Kidney tubule cell (primary cell): ENCODE measurements at regions not wholly inside any gene's neighbourhood (a gene's known extent, or its start where the extent isn't known, plus 50 kb on each side); places are given as distances from the start of the nearest gene placed in this dataset.

Experiments used
- DNase-seq: peaks from one replicate; pipeline ENCODE4 v3.0.0-alpha.2; 2018; ENCODE audit warnings: low spot score

GRCh38 chr5:2187687-2188086 lies 305.0 kb upstream of the IRX4 start:
- DNase-seq, result no peak

DNA sequence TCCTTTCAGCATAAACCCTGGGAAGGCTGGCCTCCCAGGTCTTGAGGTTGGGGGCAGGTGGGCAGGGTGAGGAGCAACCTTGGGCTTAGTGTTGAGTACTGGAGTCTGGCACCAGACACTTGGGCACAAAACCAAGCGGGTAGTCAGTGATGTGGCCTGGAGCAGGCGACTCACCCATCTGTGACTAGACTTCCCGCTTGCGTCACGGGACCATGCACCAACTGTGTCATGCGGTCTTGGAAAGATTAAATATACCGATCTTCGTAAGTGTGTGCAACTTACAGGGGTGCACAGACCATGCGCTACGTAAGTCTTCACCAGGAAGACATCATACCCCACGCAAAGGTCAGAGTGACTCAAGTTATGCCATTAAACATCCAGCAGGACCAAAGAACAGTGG lies 304.4 kb upstream of the IRX4 start:
- DNase-seq, result no peak

- DNase-seq, result no peak
These were observed 303.8 kb upstream of the IRX4 start for GRCh38 chr5:2186472-2187015.

DNA sequence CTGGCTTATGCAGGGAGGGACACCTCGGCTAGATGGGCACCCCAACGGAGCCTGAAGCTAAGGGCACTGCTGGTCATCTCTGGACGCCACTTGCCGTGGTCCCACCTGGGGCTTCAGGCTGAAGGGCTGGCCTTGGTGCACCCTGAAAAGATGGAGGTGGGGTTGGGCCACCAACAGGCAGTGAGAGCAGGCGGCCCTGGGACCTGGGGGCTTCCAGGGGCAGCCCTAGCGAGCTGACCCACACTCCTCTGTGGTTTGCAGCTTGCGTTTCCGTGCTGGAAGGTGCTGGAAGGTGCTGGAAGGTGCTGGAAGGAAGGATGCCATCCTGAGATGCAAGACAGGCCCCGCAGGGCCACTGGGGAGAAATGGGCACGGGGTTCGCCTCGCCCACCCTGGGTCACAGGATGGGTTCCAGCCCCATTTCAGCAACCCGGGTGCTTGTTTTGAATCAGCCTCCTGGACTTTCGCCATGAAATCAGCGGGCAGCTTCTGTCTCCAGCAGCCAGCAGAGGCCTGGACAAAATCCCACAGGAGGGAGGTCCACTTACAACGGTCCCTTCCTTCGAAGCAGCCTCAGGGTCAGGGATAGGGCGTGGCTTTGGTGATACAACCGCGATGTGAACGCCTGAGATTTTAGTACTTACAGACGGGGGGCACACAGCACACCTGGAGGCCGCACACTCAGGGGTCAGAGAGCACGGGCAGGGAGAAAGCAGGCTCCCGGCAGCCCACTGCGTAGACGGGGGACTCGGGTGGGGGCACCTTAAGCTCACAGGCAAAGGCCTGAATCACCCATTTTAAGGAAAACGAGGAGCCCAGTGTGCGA lies 303.1 kb upstream of the IRX4 start:
- DNase-seq, result no peak

DNA sequence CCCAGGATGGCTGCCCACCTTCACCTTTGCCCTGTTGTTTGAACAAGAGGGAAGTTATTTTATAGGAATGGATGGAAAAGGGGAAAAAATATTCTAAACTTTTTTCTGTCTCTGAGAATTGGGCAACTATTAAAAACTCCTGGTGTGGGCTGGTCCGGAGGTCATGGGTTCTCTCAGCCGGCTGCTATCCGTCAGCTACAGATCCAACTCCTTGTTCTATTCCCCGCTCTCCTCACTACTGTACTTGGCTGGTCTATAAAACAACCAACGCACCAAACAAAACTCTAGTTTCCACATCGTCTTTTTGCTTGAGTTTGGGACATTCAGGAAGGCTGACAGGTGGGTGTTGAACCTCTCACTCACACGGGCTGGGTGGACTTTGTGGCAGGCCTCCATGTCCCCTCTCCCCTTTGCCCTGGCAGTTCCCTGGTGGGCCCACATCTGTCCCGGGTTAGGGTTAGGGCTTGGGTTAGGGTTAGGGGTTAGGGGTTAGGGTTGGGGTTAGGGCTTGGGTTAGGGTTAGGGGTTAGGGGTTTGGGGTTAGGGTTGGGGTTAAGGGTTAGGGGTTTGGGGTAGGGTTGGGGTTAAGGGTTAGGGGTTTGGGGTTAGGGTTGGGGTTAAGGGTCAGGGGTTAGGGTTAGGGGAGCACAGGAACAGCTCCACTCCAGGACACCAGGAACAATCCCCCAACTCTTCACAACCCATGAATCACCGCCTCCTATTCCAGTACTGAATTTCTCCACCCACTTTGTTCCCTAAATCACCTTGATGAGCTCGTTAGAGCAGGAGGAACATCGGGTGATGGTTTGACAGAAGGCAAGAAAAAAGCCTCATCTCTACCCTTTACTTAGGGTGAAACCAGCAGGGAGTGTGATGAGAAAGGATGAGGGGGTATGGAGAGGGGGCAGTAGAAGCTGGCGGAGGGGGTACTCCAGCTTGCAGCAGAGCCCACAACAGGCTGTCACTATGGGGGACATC lies 302.1 kb upstream of the IRX4 start:
- no peak for DNase-seq

- no peak for DNase-seq
These were observed 301.3 kb upstream of the IRX4 start for GRCh38 chr5:2184026-2184366.

DNA sequence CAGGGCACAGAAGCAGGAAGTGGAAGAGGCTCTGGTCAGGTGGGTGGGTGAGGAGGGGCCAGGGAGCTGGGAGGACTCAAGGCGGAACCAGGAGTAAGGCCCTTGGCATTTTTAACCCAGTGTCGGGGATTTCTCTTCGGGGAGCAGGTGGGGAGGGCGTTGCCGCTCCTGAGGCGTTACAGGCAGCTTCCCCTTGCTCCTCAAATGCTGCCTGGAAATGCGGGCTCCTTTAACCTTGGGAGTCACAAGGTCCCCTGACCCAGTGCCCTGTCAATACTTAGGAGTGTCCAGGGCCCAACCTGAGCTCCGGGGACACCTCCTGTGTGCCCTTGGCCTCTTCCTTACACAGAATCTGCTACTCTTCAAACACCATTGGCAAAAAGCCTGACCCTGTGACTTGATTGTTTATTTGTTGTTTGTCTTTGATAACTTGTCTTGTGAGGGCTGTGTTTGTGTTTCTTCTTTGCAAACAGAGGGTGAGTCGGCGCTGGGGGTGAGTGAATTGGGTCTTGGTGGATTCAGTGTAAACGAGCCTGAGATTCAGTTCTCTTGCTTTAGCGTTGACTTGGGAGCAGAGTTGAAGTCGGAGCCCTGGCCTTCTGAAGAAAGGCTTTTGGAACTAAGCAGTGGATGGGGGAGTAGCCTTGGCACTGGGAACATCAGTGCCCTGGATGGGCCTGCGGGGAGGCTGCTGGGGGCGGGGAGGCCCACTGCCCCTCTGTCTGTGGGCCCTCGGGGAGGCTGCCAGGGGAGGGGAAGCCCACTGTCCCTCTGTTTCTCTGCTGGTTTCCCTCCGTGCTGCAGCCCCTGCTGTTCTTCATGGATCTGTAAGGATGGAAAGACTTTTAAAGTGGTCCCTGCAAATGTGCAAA lies 300.7 kb upstream of the IRX4 start:
- DNase-seq, result no peak

- DNase-seq, result no peak
These were observed 299.3 kb upstream of the IRX4 start for GRCh38 chr5:2182020-2182419.

DNA sequence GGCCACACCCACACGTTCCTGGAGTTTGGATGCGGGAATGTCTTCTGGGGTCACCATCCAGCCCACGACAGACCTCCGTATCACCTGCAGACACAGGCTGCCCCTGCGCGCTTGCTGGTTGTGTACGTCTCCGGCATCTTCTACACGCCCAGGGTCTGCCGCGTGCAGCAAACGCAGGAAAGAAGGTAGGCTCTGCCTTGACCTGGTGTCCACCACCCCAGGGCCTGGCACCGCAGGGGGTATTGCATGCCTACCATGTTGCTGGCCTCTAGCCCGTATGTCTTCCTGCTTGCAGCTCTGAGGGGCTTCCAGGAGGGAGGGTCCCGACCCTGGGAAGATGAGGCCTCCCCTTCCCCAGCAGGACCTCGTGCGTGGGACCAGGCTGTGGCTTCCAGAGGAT lies 298.8 kb upstream of the IRX4 start:
- DNase-seq, result no peak

DNA sequence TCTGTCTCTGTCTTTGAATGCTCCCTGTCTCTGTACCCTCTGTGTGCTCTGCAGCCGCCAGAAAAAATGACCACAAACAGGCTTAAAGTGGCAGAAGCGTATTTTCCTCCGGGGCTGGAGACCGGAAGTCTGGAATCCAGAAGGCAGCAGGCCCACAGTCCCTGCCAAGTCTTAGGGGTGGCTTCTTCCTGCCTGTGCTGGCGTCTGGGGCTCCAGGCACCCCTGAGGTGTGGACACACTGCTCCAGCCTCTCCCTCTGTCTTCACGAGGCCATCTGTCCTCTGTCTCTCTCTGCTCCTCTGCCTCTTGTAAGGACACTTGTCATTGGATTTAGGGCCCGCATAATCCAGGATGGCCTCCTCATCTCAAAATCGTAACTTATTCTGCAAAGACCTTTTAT lies 298.4 kb upstream of the IRX4 start:
- DNase-seq, result no peak

GRCh38 chr5:2180456-2180855 lies 297.7 kb upstream of the IRX4 start:
- DNase-seq, result no peak

DNA sequence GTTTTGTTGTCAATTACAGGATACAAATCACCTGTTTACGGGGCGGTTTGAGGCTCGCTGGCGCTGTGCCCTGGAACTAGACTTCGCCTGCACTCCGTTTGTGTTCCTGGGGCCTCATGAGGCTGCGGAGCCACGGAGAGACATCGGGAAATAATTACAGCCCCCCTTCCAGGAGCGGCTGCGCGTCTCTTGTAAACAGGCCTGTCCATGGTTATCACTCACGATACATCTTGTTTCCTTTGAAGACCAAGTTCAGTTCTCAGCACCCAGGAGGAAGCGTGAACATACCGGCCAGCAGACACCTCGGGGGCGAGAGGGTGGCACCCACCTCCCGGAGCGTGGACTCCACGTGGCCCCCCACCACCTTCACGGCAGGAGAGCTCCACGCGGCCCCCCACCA lies 297.1 kb upstream of the IRX4 start:
- no peak for DNase-seq

GRCh38 chr5:2178528-2178927 lies 295.8 kb upstream of the IRX4 start:
- DNase-seq, result no peak

DNA sequence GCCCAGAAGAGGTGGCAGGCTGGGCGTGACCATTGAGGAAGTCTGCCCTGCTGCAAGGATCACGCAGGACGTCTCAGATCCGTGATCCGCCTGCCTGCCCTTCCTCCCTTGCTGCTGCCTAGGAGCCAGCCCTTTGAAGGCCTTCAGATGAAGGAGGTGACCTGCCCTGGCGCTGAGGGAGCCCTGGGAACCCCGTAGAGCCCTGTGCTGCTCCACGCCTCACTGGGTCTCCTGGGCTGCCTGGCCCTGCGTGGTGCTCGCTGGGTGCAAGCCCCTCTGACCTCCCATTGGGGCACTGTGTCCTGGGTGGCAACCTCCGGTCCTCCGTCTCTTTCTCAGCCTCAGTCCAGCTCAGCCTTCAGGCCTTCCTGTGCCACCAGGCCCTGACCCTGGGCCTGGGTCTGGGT lies 295.3 kb upstream of the IRX4 start:
- no peak for DNase-seq

DNA sequence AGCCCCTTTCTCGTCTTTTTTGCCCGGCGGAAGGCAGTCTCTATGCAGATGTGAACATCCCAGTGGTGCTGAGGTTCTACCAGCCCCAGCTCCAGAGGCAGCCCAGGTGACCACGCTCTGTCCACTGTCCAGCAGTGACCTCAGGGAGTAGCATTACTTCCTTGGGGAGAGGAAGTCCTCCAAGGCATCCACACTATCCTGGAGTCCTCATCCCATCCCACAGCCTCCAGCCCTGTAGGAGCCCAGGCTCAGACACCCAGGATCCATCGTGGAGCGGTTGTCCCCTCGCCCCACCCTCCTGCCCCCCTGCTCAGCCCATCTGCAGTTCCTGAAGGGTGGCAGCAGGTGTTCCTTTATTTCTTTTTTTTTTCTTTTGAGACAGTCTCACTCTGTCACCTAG lies 294.5 kb upstream of the IRX4 start:
- no peak for DNase-seq

DNA sequence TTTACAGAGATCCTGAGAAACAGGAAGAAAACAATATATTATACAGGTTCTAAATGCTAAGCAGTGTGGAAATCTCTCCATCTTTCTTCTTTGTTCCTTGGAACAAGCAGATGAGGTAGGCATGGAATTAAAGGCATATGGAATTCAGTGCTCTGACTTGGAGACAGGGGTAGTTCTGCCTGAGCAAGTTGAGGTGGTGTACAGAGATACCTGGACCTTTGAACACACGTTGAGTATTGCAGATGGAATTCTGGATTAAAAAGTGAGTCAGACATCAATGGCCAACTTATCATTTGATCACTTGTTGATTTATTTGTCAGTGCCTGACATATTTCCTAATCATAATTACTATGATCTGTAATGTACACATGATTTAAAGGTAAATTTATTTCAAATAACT lies 293.9 kb upstream of the IRX4 start:
- DNase-seq, result no peak

- DNase-seq, result no peak
These were observed 293.2 kb upstream of the IRX4 start for GRCh38 chr5:2175842-2176404.

DNA sequence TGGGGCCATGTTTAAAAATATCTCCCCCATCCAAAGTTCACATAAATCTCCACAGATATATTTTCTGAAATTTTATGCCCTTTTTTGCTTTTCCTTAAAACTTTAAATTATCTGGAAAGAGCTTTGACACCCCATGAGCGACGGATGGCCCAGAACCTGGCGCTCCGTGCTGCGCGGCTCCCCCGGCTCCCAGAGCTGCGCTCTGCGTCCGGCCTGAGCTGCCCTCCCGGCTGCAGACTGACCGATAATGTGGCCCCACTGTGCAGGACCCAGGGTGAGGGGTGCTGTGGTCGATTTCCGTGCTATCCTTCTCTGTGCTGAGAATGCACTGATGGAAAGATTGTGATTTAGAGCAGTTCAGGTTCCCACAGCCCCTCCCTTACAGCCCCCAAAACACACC lies 292.3 kb upstream of the IRX4 start:
- no peak for DNase-seq

DNA sequence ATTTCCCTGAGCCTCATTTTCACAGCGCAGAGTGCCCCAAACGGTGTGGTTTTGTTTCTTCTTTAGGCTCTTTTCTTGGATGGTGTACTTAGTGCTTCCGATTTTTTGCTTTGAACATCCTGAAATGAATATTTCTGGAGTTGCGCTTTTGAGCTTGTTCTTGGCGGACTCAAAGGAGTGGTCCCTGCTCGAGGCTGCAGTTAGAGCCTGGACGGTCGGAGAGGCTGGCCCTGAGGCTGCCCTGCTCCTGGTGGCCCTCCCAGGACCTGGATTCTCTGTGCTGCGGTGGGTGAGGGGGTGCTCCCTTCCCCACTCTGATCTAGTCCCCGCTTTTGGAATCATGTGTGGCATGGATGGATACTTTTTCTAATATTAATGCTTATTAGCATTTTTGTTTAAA lies 291.8 kb upstream of the IRX4 start:
- DNase-seq, result no peak

- DNase-seq, result no peak
These were observed 290.6 kb upstream of the IRX4 start for GRCh38 chr5:2173151-2173834.

- no peak for DNase-seq
These were observed 289.7 kb upstream of the IRX4 start for GRCh38 chr5:2172471-2172870.
